ENCODE measurements at regions not wholly inside any gene's neighbourhood (a gene's known extent, or its start where the extent isn't known, plus 50 kb on each side); places are given as distances from the start of the nearest gene placed in this dataset.

DNA sequence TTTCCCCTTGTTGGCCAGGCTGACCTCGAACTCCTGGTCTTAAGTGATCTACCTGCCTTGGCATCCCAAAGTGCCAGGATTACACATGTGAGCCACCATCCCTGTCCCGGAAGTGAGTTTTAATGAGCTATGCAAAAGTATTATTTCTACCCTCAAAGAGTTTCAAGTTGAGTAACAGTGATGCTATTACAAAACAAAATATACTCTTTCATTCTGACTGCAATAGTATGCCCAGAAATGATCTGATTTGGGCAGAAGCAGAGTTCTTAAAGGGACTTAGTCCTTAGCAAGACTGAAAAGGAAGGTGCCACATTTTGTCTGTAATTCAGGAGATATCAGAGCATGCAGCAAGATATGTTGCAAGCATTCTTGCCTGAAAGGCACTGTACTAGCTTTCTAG, 375.4 kb downstream of the NUF2 start:
- CTCF ChIA-PET: no interaction called here
- TF ChIP-seq, protein P1, sequence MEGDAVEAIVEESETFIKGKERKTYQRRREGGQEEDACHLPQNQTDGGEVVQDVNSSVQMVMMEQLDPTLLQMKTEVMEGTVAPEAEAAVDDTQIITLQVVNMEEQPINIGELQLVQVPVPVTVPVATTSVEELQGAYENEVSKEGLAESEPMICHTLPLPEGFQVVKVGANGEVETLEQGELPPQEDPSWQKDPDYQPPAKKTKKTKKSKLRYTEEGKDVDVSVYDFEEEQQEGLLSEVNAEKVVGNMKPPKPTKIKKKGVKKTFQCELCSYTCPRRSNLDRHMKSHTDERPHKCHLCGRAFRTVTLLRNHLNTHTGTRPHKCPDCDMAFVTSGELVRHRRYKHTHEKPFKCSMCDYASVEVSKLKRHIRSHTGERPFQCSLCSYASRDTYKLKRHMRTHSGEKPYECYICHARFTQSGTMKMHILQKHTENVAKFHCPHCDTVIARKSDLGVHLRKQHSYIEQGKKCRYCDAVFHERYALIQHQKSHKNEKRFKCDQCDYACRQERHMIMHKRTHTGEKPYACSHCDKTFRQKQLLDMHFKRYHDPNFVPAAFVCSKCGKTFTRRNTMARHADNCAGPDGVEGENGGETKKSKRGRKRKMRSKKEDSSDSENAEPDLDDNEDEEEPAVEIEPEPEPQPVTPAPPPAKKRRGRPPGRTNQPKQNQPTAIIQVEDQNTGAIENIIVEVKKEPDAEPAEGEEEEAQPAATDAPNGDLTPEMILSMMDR (IDR thresholded peaks at IDR 0.05; ENCODE audit: control extremely low read depth, extremely low read depth, low read depth, missing control alignments): no peak
- POLR2A ChIA-PET: no interaction called here
- no peak for DNase-seq (ENCODE audit: extremely low spot score)

DNA sequence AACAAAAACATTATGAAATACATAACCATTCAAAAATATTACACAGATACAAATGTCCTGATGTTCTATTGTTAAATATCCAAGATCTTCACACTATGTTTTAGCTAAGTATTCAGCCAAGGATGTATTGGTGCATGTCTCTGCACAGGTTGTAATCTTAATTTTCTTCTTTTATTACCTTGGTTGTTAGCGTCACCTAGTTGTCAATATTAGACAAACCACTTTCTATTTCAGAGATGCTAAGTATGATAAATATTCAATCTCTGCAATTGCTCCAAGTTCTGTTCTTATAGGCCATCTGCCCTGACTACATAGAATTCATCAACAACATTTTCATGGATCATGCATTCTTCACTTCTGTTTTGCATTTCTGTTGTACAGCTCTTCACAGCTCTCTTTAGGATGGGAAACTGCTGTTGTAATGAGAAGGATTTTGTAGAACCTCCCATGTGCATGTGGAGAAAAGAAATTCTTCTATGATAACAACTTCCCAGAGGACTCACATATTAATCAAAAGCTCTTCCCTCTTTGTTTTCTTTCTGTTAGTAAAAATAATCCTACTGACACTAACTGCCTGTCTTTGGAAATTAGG, 380.1 kb downstream of the NUF2 start:
- CTCF ChIA-PET: no interaction called here
- DNase-seq (ENCODE audit: extremely low spot score): no peak
- TF ChIP-seq, protein P1 (IDR thresholded peaks at IDR 0.05; ENCODE audit: control extremely low read depth, extremely low read depth, low read depth, missing control alignments): no peak
- POLR2A ChIA-PET: no interaction called here

DNA sequence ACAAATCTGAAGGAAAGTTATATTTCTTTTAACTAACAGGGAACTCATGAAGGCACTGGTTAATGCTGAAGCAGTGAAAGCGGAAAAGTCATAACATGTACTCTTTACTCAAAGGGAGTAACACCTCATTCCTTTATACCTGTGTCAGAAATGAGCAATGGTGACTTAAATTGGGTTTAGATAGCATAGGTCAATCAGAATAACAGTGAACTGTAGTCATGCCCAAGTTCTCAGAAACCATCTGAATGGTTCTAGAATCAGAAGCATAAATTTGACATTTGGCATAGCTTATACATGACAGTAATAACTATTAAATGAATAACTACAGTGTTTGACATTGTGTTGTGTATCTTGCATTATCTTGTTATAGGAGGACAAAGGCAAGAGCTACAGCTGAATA, 382.0 kb downstream of the NUF2 start:
- CTCF ChIA-PET: no interaction called here
- POLR2A ChIA-PET: no interaction called here
- no peak for DNase-seq (ENCODE audit: extremely low spot score)
- TF ChIP-seq, protein P1 (IDR thresholded peaks at IDR 0.05; ENCODE audit: control extremely low read depth, extremely low read depth, low read depth, missing control alignments): no peak

DNA sequence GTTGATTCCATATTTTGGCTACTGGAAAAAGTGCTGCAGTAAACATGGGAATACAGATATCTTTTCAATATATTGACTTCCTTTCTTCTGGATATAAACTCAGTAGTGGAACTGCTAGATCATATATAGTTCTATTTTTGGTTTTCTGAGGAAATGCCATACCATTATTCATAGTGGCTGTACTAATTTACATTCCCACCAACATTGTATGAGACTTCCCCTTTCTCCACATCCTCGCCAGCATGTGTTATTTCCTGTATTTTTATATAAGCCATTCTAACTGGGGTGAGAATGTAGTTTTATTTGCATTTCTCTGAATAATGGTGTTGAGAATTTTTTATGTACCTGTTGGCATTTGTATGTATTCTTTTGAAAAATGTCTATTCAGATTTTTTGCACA, 385.2 kb downstream of the NUF2 start:
- ChIA-PET CTCF (no interaction called here), POLR2A (no interaction called here)
- TF ChIP-seq, protein P1 (IDR thresholded peaks at IDR 0.05; ENCODE audit: control extremely low read depth, extremely low read depth, low read depth, missing control alignments): no peak
- DNase-seq (ENCODE audit: extremely low spot score): no peak

DNA sequence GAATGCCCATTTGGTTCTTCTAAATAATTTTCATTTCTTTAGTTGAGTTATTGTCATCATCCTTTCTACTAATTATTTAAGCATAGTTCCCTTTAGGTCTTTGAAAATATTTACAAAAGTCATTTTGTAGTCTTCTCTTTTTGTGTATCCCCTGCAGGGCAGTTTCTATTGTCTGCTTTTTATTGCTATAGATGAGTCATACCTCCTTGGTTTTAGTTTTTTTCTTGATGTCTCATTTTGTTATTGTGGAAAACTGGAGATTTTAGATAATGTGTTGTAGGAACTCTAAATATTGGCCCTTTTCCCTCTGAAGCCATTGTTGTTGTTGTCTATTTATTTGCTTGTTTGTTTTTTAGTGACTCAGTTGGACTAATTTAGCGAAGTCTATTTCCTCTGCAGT, 387.9 kb downstream of the NUF2 start:
- no peak for DNase-seq (ENCODE audit: extremely low spot score)
- TF ChIP-seq, protein P1 (IDR thresholded peaks at IDR 0.05; ENCODE audit: control extremely low read depth, extremely low read depth, low read depth, missing control alignments): no peak
- ChIA-PET POLR2A (no interaction called here), CTCF (no interaction called here)

DNA sequence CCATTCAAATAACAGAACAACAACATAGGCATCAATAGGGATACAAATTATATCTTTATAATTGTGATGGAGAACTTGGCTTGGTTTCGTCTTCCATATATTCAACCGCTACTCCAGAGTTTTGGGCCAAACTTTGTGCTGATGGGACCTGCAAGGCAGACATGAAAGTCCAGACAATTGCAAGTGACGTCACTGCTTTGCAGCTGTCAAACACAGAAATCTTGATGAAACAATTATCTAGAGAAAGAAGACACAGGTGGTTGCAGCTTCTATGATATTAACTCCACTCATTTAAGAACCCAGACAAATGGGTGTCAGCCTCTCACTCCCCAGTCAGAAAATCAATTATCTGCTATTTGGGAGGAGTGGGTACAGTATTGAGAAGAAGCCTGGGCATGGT, 390.6 kb downstream of the NUF2 start:
- ChIA-PET CTCF (no interaction called here), POLR2A (no interaction called here)

More for the DNA sequence above, 390.6 kb downstream of the NUF2 start:
- TF ChIP-seq, protein P1 (IDR thresholded peaks at IDR 0.05; ENCODE audit: control extremely low read depth, extremely low read depth, low read depth, missing control alignments): no peak
- no peak for DNase-seq (ENCODE audit: extremely low spot score)
